GM12891 (cell line): ENCODE measurements at regions not wholly inside any gene's neighbourhood (a gene's known extent, or its start where the extent isn't known, plus 50 kb on each side); places are given as distances from the start of the nearest gene placed in this dataset.

ENCODE experiments used
- POLR2A ChIP-seq: IDR thresholded peaks from 2 replicates; pipeline ENCODE4 v1.6.1; 2011; ENCODE audit warnings: low read depth, low read length, control low read depth
- POLR2AphosphoS5 ChIP-seq: IDR thresholded peaks from 2 replicates; pipeline ENCODE4 v1.6.1; 2011; ENCODE audit warnings: low read depth, low read length, control low read depth
- SPI1 ChIP-seq: IDR thresholded peaks from 2 replicates; pipeline ENCODE4 v1.6.1; 2011; ENCODE audit warnings: low read depth, low read length, control low read depth
- TAF1 ChIP-seq: IDR thresholded peaks from 2 replicates; pipeline ENCODE4 v1.6.1; 2011; ENCODE audit warnings: low read depth, low read length, control low read depth

DNA sequence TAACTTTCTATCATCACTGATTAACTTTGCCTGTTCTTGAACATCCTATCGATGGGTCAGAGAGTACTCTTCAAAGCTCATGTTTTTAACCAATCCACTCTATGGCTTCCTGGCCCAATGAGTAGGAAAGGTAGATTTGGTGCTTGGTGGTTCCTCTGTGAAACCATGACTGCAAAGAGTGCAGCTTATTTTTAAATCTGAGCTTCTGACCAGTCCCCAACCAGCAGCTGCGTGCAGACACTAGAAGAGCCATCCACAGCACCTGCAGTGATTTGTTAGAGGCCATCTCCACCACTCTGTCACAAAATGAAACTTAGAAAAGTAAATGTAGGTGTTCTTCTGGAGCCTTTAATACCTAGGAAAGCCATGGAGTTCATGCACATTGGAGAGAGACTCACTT lies 107.3 kb upstream of the WWC1 start:
- TF ChIP-seq POLR2AphosphoS5, result no peak
- TF ChIP-seq POLR2A, result no peak
- TF ChIP-seq TAF1, result no peak
- no peak for TF ChIP-seq SPI1
